H1 (cell line): ENCODE measurements at regions not wholly inside any gene's neighbourhood (a gene's known extent, or its start where the extent isn't known, plus 50 kb on each side); places are given as distances from the start of the nearest gene placed in this dataset.

Experiments used
- BACH1 ChIP-seq: IDR thresholded peaks from 2 replicates; pipeline ENCODE4 v1.6.1; 2012; ENCODE audit warnings: low read length, improper control_type of control experiment
- CHD7 ChIP-seq: fragments of 300-600 bp; sonication (generic); IDR thresholded peaks from 2 replicates; pipeline ENCODE4 v1.7.1; 2012; ENCODE audit warnings: low read length, moderate library complexity, mild to moderate bottlenecking, inconsistent platforms; ENCODE audit not compliant: insufficient replicate concordance
- HDAC2 ChIP-seq, 2 experiments: fragments of 300-600 bp in 1 of 2; sonication (generic) in 1 of 2; IDR thresholded peaks; 2 replicates each; pipeline ENCODE4 v1.6.1; 2011 to 2012; ENCODE audit warnings: low read depth in 2 of 2, low read length in 2 of 2, mild to moderate bottlenecking in 2 of 2, moderate library complexity in 2 of 2, borderline replicate concordance in 1 of 2, inconsistent platforms in 1 of 2
- POLR2A ChIP-seq, 2 experiments: IDR thresholded peaks; 1 replicate in 1 of 2; 2 replicates in 1 of 2; pipeline ENCODE4 v1.6.1; 2011; ENCODE audit warnings: low read depth in 2 of 2, low read length in 2 of 2, mild to moderate bottlenecking in 2 of 2; ENCODE audit errors: control extremely low read depth in 1 of 2
- RXRA ChIP-seq: IDR thresholded peaks from 2 replicates; pipeline ENCODE4 v1.6.1; 2011; ENCODE audit warnings: low read depth, mild to moderate bottlenecking, low read length, moderate library complexity; ENCODE audit not compliant: insufficient read depth
- TAF1 ChIP-seq: IDR thresholded peaks from 2 replicates; pipeline ENCODE4 v1.6.1; 2011; ENCODE audit warnings: mild to moderate bottlenecking, low read depth, low read length

- TF ChIP-seq CHD7 = no peak
- TF ChIP-seq HDAC2 (IDR thresholded peaks at IDR 0.05; ENCODE audit: borderline replicate concordance in 1 of 2, low read depth in 2 of 2, low read length in 2 of 2) = no peak
- TF ChIP-seq RXRA = no peak
- TF ChIP-seq BACH1 = no peak
- no peak for TF ChIP-seq POLR2A (IDR thresholded peaks at IDR 0.05; ENCODE audit: control extremely low read depth in 1 of 2, low read depth in 2 of 2, low read length in 2 of 2)
- TF ChIP-seq TAF1 = no peak
These were observed 215.4 kb downstream of the KCNRG start (continued) for GRCh38 chr13:50230662-50230978.
